IMR-90 (cell line): ENCODE measurements at regions not wholly inside any gene's neighbourhood (a gene's known extent, or its start where the extent isn't known, plus 50 kb on each side); places are given as distances from the start of the nearest gene placed in this dataset.

Source experiments
- ATAC-seq: fragments of 200-7000 bp; cut with Tn5 transposase; 2 replicates; pipeline ENCODE4 v1.9.1; 2020; ENCODE audit warnings: low read depth, mild to moderate bottlenecking, moderate library complexity
- BruUV-seq: library from RNA; stranded (reverse); fragments of 400-500 nt; replicated peaks from 2 replicates; lab custom pipeline; 2021; lab: Mats Ljungman, UMichigan
- CTCF ChIA-PET: fragments of 300-600 bp; formaldehyde crosslinking; extraction: SDS; loops from one replicate; lab custom pipeline; 2021; ENCODE audit warnings: antibody characterized with exemption; lab: Yijun Ruan, JAX
- POLR2A ChIA-PET: fragments of 300-600 bp; sonication (Branson Sonifier 250); formaldehyde crosslinking; loops from one replicate; lab custom pipeline; 2022; ENCODE audit warnings: antibody characterized with exemption; ENCODE audit not compliant: unreplicated experiment; lab: Charles Lee
- DNase-seq: peaks from one replicate; pipeline ENCODE4 v3.0.0; 2013
- H2AFZ ChIP-seq: replicated peaks from 2 replicates; pipeline ENCODE3; 2013; ENCODE audit warnings: low read length, mild to moderate bottlenecking; ENCODE audit not compliant: poor library complexity
- H2AK5ac ChIP-seq: 2 replicates; pipeline ENCODE4 v1.6.1; 2013; ENCODE audit warnings: low read depth, low read length, inconsistent platforms
- H2AK9ac ChIP-seq: replicated peaks from 2 replicates; pipeline ENCODE3; 2013; ENCODE audit warnings: mild to moderate bottlenecking, low read depth, low read length, moderate library complexity; ENCODE audit not compliant: poor library complexity
- H2BK120ac ChIP-seq: 2 replicates; pipeline ENCODE4 v1.6.1; 2013; ENCODE audit warnings: low read depth, low read length, inconsistent platforms
- H2BK15ac ChIP-seq: 3 replicates; pipeline ENCODE4 v1.6.1; 2013; ENCODE audit warnings: low read depth, low read length, inconsistent platforms
- H2BK20ac ChIP-seq: 2 replicates; pipeline ENCODE4 v1.6.1; 2013; ENCODE audit warnings: low read depth, mild to moderate bottlenecking, inconsistent platforms, low read length, moderate library complexity
- H2BK5ac ChIP-seq: 2 replicates; pipeline ENCODE4 v1.6.1; 2013; ENCODE audit warnings: mild to moderate bottlenecking, low read depth, low read length, inconsistent platforms; ENCODE audit not compliant: poor library complexity, severe bottlenecking
- H3K14ac ChIP-seq: replicated peaks from 2 replicates; pipeline ENCODE4 v1.6.1; 2013; ENCODE audit warnings: low read depth, low read length, inconsistent platforms
- H3K18ac ChIP-seq: 2 replicates; pipeline ENCODE4 v1.6.1; 2013; ENCODE audit warnings: low read depth, low read length, control low read depth
- H3K23ac ChIP-seq: 2 replicates; pipeline ENCODE4 v1.6.1; 2013; ENCODE audit warnings: low read depth, low read length, inconsistent platforms
- H3K27ac ChIP-seq: 2 replicates; pipeline ENCODE4 v1.5.1; 2013; ENCODE audit warnings: mild to moderate bottlenecking, control low read depth, low read length; ENCODE audit not compliant: insufficient read depth
- H3K27me3 ChIP-seq: 2 replicates; pipeline ENCODE4 v1.6.1; 2013; ENCODE audit warnings: low read length; ENCODE audit not compliant: control insufficient read depth, insufficient read depth
- H3K36me3 ChIP-seq: 2 replicates; pipeline ENCODE4 v1.6.1; 2013; ENCODE audit warnings: low read length, mixed read lengths; ENCODE audit not compliant: control insufficient read depth, insufficient read depth
- H3K4ac ChIP-seq: 2 replicates; pipeline ENCODE4 v1.6.1; 2013; ENCODE audit warnings: low read depth, low read length, inconsistent platforms
- H3K4me1 ChIP-seq: 2 replicates; pipeline ENCODE4 v1.6.1; 2013; ENCODE audit warnings: low read length, mixed read lengths; ENCODE audit not compliant: control insufficient read depth, insufficient read depth
- H3K4me2 ChIP-seq: 2 replicates; pipeline ENCODE4 v1.6.1; 2013; ENCODE audit warnings: low read depth, mild to moderate bottlenecking, control low read depth, low read length, moderate library complexity
- H3K4me3 ChIP-seq: 2 replicates; pipeline ENCODE4 v1.5.1; 2013; ENCODE audit warnings: low read depth, mild to moderate bottlenecking, control low read depth, low read length, moderate library complexity; ENCODE audit not compliant: insufficient read depth
- H3K56ac ChIP-seq: 2 replicates; pipeline ENCODE4 v1.6.1; 2013; ENCODE audit warnings: low read length, inconsistent platforms; ENCODE audit not compliant: insufficient read depth; ENCODE audit errors: extremely low read depth
- H3K79me1 ChIP-seq, 2 experiments: 2 replicates each; pipeline ENCODE4 v1.6.1; 2013; ENCODE audit warnings: low read length in 2 of 2, inconsistent platforms in 1 of 2, low read depth in 1 of 2
- H3K9ac ChIP-seq: 2 replicates; pipeline ENCODE4 v1.6.1; 2013; ENCODE audit warnings: low read depth, low read length, control low read depth
- H3K9me1 ChIP-seq: 2 replicates; pipeline ENCODE4 v1.6.1; 2013; ENCODE audit warnings: low read length, inconsistent platforms; ENCODE audit not compliant: insufficient read depth
- H3K9me3 ChIP-seq: 2 replicates; pipeline ENCODE4 v1.6.1; 2013; ENCODE audit warnings: low read length; ENCODE audit not compliant: control insufficient read depth, insufficient read depth
- H4K20me1 ChIP-seq: 2 replicates; pipeline ENCODE4 v1.6.1; 2013; ENCODE audit warnings: low read length, inconsistent platforms; ENCODE audit not compliant: insufficient read depth
- H4K5ac ChIP-seq: 2 replicates; pipeline ENCODE4 v1.6.1; 2013; ENCODE audit warnings: mild to moderate bottlenecking, low read depth, low read length, control low read depth
- H4K8ac ChIP-seq, 2 experiments: 2 replicates each; pipeline ENCODE4 v1.6.1; 2013; ENCODE audit warnings: low read depth in 2 of 2, low read length in 2 of 2, control low read depth in 1 of 2, inconsistent platforms in 1 of 2
- H4K91ac ChIP-seq: 2 replicates; pipeline ENCODE4 v1.6.1; 2013; ENCODE audit warnings: low read depth, low read length, inconsistent platforms; ENCODE audit not compliant: insufficient read depth
- CHD1 ChIP-seq: IDR thresholded peaks from 2 replicates; pipeline ENCODE4 v1.6.1; 2012; ENCODE audit warnings: low read depth, low read length, improper control_type of control experiment
- FOS ChIP-seq: fragments of 150-350 bp; IDR thresholded peaks from 2 replicates; pipeline ENCODE4 v1.6.1; 2016; ENCODE audit warnings: low read depth, low read length
- MXI1 ChIP-seq: IDR thresholded peaks from 2 replicates; pipeline ENCODE4 v1.6.1; 2012; ENCODE audit warnings: low read depth, mild to moderate bottlenecking, low read length, moderate library complexity, borderline replicate concordance
- POLR2A ChIP-seq: IDR thresholded peaks from 2 replicates; pipeline ENCODE4 v1.6.1; 2012; ENCODE audit warnings: mild to moderate bottlenecking, low read depth, low read length
- RCOR1 ChIP-seq: IDR thresholded peaks from 2 replicates; pipeline ENCODE4 v1.6.1; 2012; ENCODE audit warnings: mild to moderate bottlenecking, low read length, improper control_type of control experiment; ENCODE audit not compliant: insufficient replicate concordance
- RFX5 ChIP-seq: IDR thresholded peaks from 2 replicates; pipeline ENCODE4 v1.8.0; 2012; ENCODE audit warnings: low read depth, mild to moderate bottlenecking, low read length, moderate library complexity
- dilution Hi-C: fragments of 300-500 bp; cut with HindIII; formaldehyde crosslinking; loops from one replicate; pipeline ENCODE4 v1.14.3; 2018; ENCODE audit warnings: low sequenced_read_pairs; ENCODE audit not compliant: unreplicated experiment
- in situ Hi-C: fragments of 300-500 bp; cut with MboI; formaldehyde crosslinking; loops from 3 replicates; pipeline ENCODE4 v1.14.3; 2019; ENCODE audit warnings: low sequenced_read_pairs, inconsistent platforms, mixed read lengths
- intact Hi-C: fragments of 100-400 bp; cut with micrococcal nuclease; formaldehyde crosslinking; loops from 2 replicates; pipeline ENCODE4 v1.10.0; 2022

DNA sequence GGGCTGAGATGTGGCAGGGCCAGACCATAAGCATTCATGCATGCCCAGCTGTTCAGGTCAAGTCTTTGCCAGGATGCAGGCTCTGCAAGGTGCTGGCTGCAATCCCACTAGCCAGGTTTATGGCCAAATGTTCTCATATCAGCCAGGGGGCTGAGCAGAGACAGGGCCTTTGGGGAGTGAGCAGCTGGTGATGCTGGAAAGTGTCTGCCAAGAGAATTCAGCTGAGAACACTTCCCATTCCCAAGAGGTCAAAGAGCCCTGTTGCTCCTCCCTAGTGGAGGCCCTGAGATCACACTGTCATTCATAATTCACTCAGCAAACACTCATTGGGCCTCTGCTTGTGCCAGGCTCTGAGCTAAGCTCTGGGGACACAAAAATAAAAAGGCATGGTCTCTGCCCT lies 150.3 kb downstream of the DMRTA2 start:
- no peak overlapping the region for H2BK5ac ChIP-seq
- no peak overlapping the region for H4K91ac ChIP-seq
- H3K4ac ChIP-seq: no peak overlapping the region
- H3K4me1 ChIP-seq: no peaks in the 10 kb centered on the region
- intact Hi-C loops (no loop called here), in situ Hi-C loops (no loop called here), dilution Hi-C loops (no loop called here)
- H3K4me2 ChIP-seq: no peak overlapping the region
- H2BK15ac ChIP-seq: no peak overlapping the region
- H3K14ac ChIP-seq: no peak overlapping the region
- H4K20me1 ChIP-seq: no peaks in the 10 kb centered on the region
- POLR2A ChIA-PET: no interaction called here
- no peaks in the 10 kb centered on the region for H3K79me1 ChIP-seq
- TF ChIP-seq MXI1 (no peak), RCOR1 (no peak), POLR2A (no peak), RFX5 (no peak), CHD1 (no peak), FOS (no peak)
- no TSS peak for BruUV-seq
- CTCF ChIA-PET: no interaction called here
- H2AK9ac ChIP-seq: no peak overlapping the region
- peaks cover 12% of the 10 kb centered on the region for H3K9me3 ChIP-seq
- H2AFZ ChIP-seq: no peak overlapping the region
- H3K27ac ChIP-seq: no peak overlapping the region
- no peaks in the 10 kb centered on the region for H3K27me3 ChIP-seq
- H3K23ac ChIP-seq: no peak overlapping the region
- no peaks in the 10 kb centered on the region for H3K36me3 ChIP-seq
- no peak overlapping the region for H3K18ac ChIP-seq
- DNase-seq: no peak
- H4K5ac ChIP-seq: no peak overlapping the region
- no peak overlapping the region for H2BK120ac ChIP-seq
- H2BK20ac ChIP-seq: no peak overlapping the region
- H4K8ac ChIP-seq: no peak overlapping the region
- ATAC-seq: no peak
- no peaks in the 10 kb centered on the region for H3K9me1 ChIP-seq
- H3K9ac ChIP-seq: no peak overlapping the region
- no peak overlapping the region for H2AK5ac ChIP-seq
- H3K4me3 ChIP-seq: no peak overlapping the region
- no peak overlapping the region for H3K56ac ChIP-seq
